ENCODE measurements at regions not wholly inside any gene's neighbourhood (a gene's known extent, or its start where the extent isn't known, plus 50 kb on each side); places are given as distances from the start of the nearest gene placed in this dataset.
"Not testable (repeated sequence)": the region's sequence is repeated elsewhere in the genome, so short reads cannot be mapped to it uniquely, and the experiment has no call there.

DNA sequence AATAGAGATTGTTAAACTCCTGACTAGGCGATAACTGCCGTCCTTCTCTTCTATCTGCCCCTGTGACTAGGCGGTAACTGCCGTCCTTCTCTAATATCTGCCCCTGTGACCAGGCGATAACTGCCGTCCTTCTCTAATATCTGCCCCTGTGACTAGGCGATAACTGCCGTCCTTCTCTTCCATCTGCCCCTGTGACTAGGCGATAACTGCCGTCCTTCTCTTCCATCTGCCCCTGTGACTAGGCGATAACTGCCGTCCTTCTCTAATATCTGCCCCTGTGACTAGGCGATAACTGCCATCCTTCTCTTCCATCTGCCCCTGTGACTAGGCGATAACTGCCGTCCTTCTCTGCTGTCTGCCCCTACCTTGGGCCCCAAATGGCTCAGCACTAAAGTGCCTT is 59.5 kb upstream of the FRG1 start:
- not testable (repeated sequence) for H3K27ac ChIP-seq (ENCODE audit: low read depth in 2 of 2, low read length in 1 of 2); H3K9me3 ChIP-seq (ENCODE audit: control insufficient read depth in 2 of 2, insufficient read depth in 1 of 2, low read depth in 1 of 2, low read length in 1 of 2); H3K27me3 ChIP-seq (ENCODE audit: control insufficient read depth in 1 of 2, insufficient read depth in 2 of 2, low read length in 2 of 2); H3K36me3 ChIP-seq (ENCODE audit: control insufficient read depth in 2 of 2, insufficient read depth in 2 of 2, low read length in 1 of 2); H3K4me3 ChIP-seq (ENCODE audit: low read depth in 1 of 2, low read length in 2 of 2); H3K4me1 ChIP-seq (ENCODE audit: control insufficient read depth in 2 of 2, insufficient read depth in 2 of 2, low read length in 1 of 2)
- WGBS, 2 donors: 87 to 88% methylated on average over 15 of the region's 15 CpGs

GRCh38 chr4:189888407-189888806 is 52.3 kb upstream of the FRG1 start:
- not testable (repeated sequence) for H3K9me3 ChIP-seq (ENCODE audit: control insufficient read depth in 2 of 2, insufficient read depth in 1 of 2, low read depth in 1 of 2, low read length in 1 of 2); H3K4me3 ChIP-seq (ENCODE audit: low read depth in 1 of 2, low read length in 2 of 2); H3K27me3 ChIP-seq (ENCODE audit: control insufficient read depth in 1 of 2, insufficient read depth in 2 of 2, low read length in 2 of 2); H3K36me3 ChIP-seq (ENCODE audit: control insufficient read depth in 2 of 2, insufficient read depth in 2 of 2, low read length in 1 of 2); H3K27ac ChIP-seq (ENCODE audit: low read depth in 2 of 2, low read length in 1 of 2); H3K4me1 ChIP-seq (ENCODE audit: control insufficient read depth in 2 of 2, insufficient read depth in 2 of 2, low read length in 1 of 2)
- 63 to 70% methylated on average over 4 of the region's 4 CpGs for WGBS, 2 donors

Data from esophagus (tissue), 2 donors.